H1 (cell line): ENCODE measurements at regions not wholly inside any gene's neighbourhood (a gene's known extent, or its start where the extent isn't known, plus 50 kb on each side); places are given as distances from the start of the nearest gene placed in this dataset.

Experiments
- CTCF ChIA-PET: fragments of 300-600 bp; sonication (Branson Sonifier 250); formaldehyde crosslinking; loops from one replicate; lab custom pipeline; 2021; ENCODE audit not compliant: partially characterized antibody; lab: Charles Lee
- POLR2A ChIA-PET: fragments of 300-600 bp; sonication (Branson Sonifier 250); formaldehyde crosslinking; loops from one replicate; lab custom pipeline; 2021; ENCODE audit warnings: inconsistent platforms; ENCODE audit not compliant: partially characterized antibody; lab: Charles Lee
- DNase-seq, 2 experiments: peaks; one replicate each; pipeline versions ENCODE4 v3.0.0 to v3.0.0-alpha.2; 2010 to 2022; ENCODE audit warnings: low spot score in 2 of 2, low read depth in 1 of 2, mixed read lengths in 1 of 2
- FAIRE-seq: peaks from 2 replicates; lab custom pipeline; 2011; peaks lifted over from hg19 to GRCh38; lab: Jason Lieb, UNC
- H2AFZ ChIP-seq: 2 replicates; pipeline ENCODE4 v1.8.1; 2012; ENCODE audit warnings: low read length, inconsistent platforms
- H2AK5ac ChIP-seq: 2 replicates; pipeline ENCODE4 v1.6.1; 2013; ENCODE audit warnings: low read depth, low read length
- H2BK120ac ChIP-seq: replicated peaks from 2 replicates; pipeline ENCODE3; 2013; ENCODE audit warnings: low read depth, low read length, inconsistent platforms
- H2BK12ac ChIP-seq: 2 replicates; pipeline ENCODE4 v1.6.1; 2013; ENCODE audit warnings: low read depth, low read length
- H2BK15ac ChIP-seq: 2 replicates; pipeline ENCODE4 v1.6.1; 2013; ENCODE audit warnings: low read length
- H2BK20ac ChIP-seq: 2 replicates; pipeline ENCODE4 v1.6.1; 2013; ENCODE audit warnings: low read length
- H2BK5ac ChIP-seq: 2 replicates; pipeline ENCODE4 v1.6.1; 2013; ENCODE audit warnings: low read depth, low read length
- H3K14ac ChIP-seq: 2 replicates; pipeline ENCODE4 v1.6.1; 2013; ENCODE audit warnings: inconsistent platforms; ENCODE audit not compliant: insufficient read length
- H3K18ac ChIP-seq: 2 replicates; pipeline ENCODE4 v1.6.1; 2013; ENCODE audit warnings: low read length; ENCODE audit errors: extremely low read depth
- H3K23ac ChIP-seq: 2 replicates; pipeline ENCODE4 v1.6.1; 2013; ENCODE audit warnings: inconsistent platforms; ENCODE audit not compliant: insufficient read length
- H3K23me2 ChIP-seq: 2 replicates; pipeline ENCODE4 v1.6.1; 2013; ENCODE audit warnings: low read depth, low read length
- H3K27ac ChIP-seq: 2 replicates; pipeline ENCODE4 v1.6.1; 2011; ENCODE audit warnings: low read depth, low read length, inconsistent platforms
- H3K27me3 ChIP-seq, 4 experiments: replicated peaks in 1 of 4; 1 replicate in 1 of 4; 2 replicates in 3 of 4; pipeline versions ENCODE4 v1.6.1 to v1.8.1; 2011 to 2013; ENCODE audit warnings: low read length in 3 of 4, mild to moderate bottlenecking in 3 of 4, inconsistent platforms in 2 of 4, mixed read lengths in 2 of 4, moderate library complexity in 1 of 4; ENCODE audit not compliant: control insufficient read depth in 3 of 4, insufficient read depth in 3 of 4; ENCODE audit errors: extremely low read depth in 1 of 4
- H3K36me3 ChIP-seq, 4 experiments: 2 replicates each; pipeline versions ENCODE4 v1.6.1 to v1.8.1; 2011 to 2013; ENCODE audit warnings: mild to moderate bottlenecking in 4 of 4, low read length in 3 of 4, moderate library complexity in 2 of 4, control low read depth in 1 of 4, inconsistent platforms in 1 of 4; ENCODE audit not compliant: insufficient read depth in 4 of 4, control insufficient read depth in 2 of 4
- H3K4ac ChIP-seq: replicated peaks from 2 replicates; pipeline ENCODE3; 2013; ENCODE audit warnings: low read length, low read depth, mixed read lengths, inconsistent platforms; ENCODE audit not compliant: insufficient read length
- H3K4me1 ChIP-seq, 4 experiments: replicated peaks in 1 of 4; 1 replicate in 1 of 4; 2 replicates in 3 of 4; pipeline versions ENCODE4 v1.6.1 to v1.8.1; 2011 to 2013; ENCODE audit warnings: low read length in 3 of 4, inconsistent platforms in 2 of 4, mixed read lengths in 1 of 4; ENCODE audit not compliant: insufficient read depth in 4 of 4, control insufficient read depth in 3 of 4
- H3K4me2 ChIP-seq, 2 experiments: 2 replicates each; pipeline versions ENCODE4 v1.6.1 to v1.8.1; 2011 to 2013; ENCODE audit warnings: low read depth in 2 of 2, low read length in 2 of 2, control low read depth in 1 of 2, inconsistent platforms in 1 of 2, mild to moderate bottlenecking in 1 of 2; ENCODE audit not compliant: insufficient read depth in 1 of 2
- H3K4me3 ChIP-seq, 4 experiments: fragments of 200-600, 300-600 bp in 1 of 4; sonication (generic), shearing (Covaris generic), sonication (Bioruptor Twin) in 1 of 4; 2 replicates each; pipeline versions ENCODE4 v1.5.1 to v1.8.1; 2011 to 2016; ENCODE audit warnings: low read length in 4 of 4, low read depth in 3 of 4, control low read depth in 2 of 4, inconsistent platforms in 2 of 4, mild to moderate bottlenecking in 2 of 4, mixed read lengths in 1 of 4, moderate library complexity in 1 of 4; ENCODE audit not compliant: insufficient read depth in 2 of 4; ENCODE audit errors: extremely low read depth in 1 of 4
- H3K56ac ChIP-seq: replicated peaks from 2 replicates; pipeline ENCODE3; 2013; ENCODE audit warnings: low read depth, mild to moderate bottlenecking, mixed read lengths, low read length, inconsistent platforms; ENCODE audit not compliant: insufficient read length
- H3K79me1 ChIP-seq: 2 replicates; pipeline ENCODE4 v1.6.1; 2013; ENCODE audit warnings: low read depth, low read length, control low read depth
- H3K79me2 ChIP-seq, 2 experiments: 2 replicates each; pipeline versions ENCODE4 v1.6.1 to v1.8.1; 2012 to 2013; ENCODE audit warnings: low read length in 2 of 2, mild to moderate bottlenecking in 2 of 2, inconsistent platforms in 1 of 2; ENCODE audit not compliant: insufficient read depth in 2 of 2, control insufficient read depth in 1 of 2
- H3K9ac ChIP-seq, 4 experiments: replicated peaks in 1 of 4; 1 replicate in 1 of 4; 2 replicates in 3 of 4; pipeline versions ENCODE4 v1.6.1 to v1.8.1; 2011 to 2013; ENCODE audit warnings: low read depth in 3 of 4, low read length in 3 of 4, control low read depth in 2 of 4, mild to moderate bottlenecking in 2 of 4, moderate library complexity in 2 of 4, inconsistent platforms in 1 of 4; ENCODE audit errors: extremely low read depth in 1 of 4
- H3K9me3 ChIP-seq, 2 experiments: 2 replicates each; pipeline versions ENCODE4 v1.6.1 to v1.8.1; 2012 to 2013; ENCODE audit warnings: mild to moderate bottlenecking in 2 of 2, moderate library complexity in 2 of 2, control low read depth in 1 of 2, inconsistent platforms in 1 of 2, low read depth in 1 of 2, low read length in 1 of 2, mixed read lengths in 1 of 2; ENCODE audit not compliant: insufficient read depth in 2 of 2
- H4K20me1 ChIP-seq, 2 experiments: replicated peaks in 1 of 2; 2 replicates each; pipeline versions ENCODE3 to v1.8.1; 2011 to 2013; ENCODE audit warnings: inconsistent platforms in 2 of 2, low read length in 2 of 2, mild to moderate bottlenecking in 1 of 2; ENCODE audit not compliant: insufficient read depth in 2 of 2, control insufficient read depth in 1 of 2
- H4K5ac ChIP-seq: 2 replicates; pipeline ENCODE4 v1.6.1; 2013; ENCODE audit warnings: low read length, low read depth, mixed read lengths, inconsistent platforms; ENCODE audit not compliant: insufficient read length
- H4K8ac ChIP-seq: 2 replicates; pipeline ENCODE4 v1.8.0; 2013; ENCODE audit warnings: mild to moderate bottlenecking, moderate library complexity, low read length, inconsistent platforms; ENCODE audit not compliant: insufficient read depth; ENCODE audit errors: extremely low read depth
- H4K91ac ChIP-seq: replicated peaks from 2 replicates; pipeline ENCODE3; 2013; ENCODE audit warnings: low read length, mixed read lengths, inconsistent platforms; ENCODE audit not compliant: insufficient read length
- EZH2 ChIP-seq: fragments of 200-600 bp; sonication (generic); IDR thresholded peaks from 2 replicates; pipeline ENCODE4 v1.7.1; 2012; ENCODE audit warnings: low read depth, mild to moderate bottlenecking, moderate library complexity, low read length, inconsistent platforms; ENCODE audit not compliant: severe bottlenecking
- WGBS, 2 experiments: shearing (Covaris generic) in 1 of 2; methylation state at CpG; one replicate each; pipeline versions ENCODE4 v1.1.6 to v1.1.7; 2013 to 2015; ENCODE audit warnings: low lambda C conversion rate in 2 of 2, mixed read lengths in 2 of 2, inconsistent platforms in 1 of 2, low coverage in 1 of 2, missing lambda C conversion rate in 1 of 2; ENCODE audit not compliant: insufficient replicate concordance in 2 of 2, insufficient coverage in 1 of 2, insufficient read length in 1 of 2; ENCODE audit errors: extremely low coverage in 1 of 2, missing lambda C conversion rate in 1 of 2; 5-methylcytosine and 5-hydroxymethylcytosine counted together

- Histone ChIP-seq H2AFZ (no peak overlapping the region), H3K4me2 (no peak overlapping the region), H2BK120ac (no peak overlapping the region), H3K4me1 (no peaks in the 10 kb centered on the region), H4K91ac (no peak overlapping the region), H4K5ac (no peak overlapping the region), H4K8ac (no peak overlapping the region), H2AK5ac (no peak overlapping the region), H2BK5ac (no peak overlapping the region), H3K9ac (no peak overlapping the region), H2BK15ac (no peak overlapping the region), H3K27ac (no peak overlapping the region), H3K36me3 (no peaks in the 10 kb centered on the region; a peak in 1 of 8 replicates), H3K79me2 (no peaks in the 10 kb centered on the region), H3K14ac (no peak overlapping the region), H3K56ac (no peak overlapping the region), H2BK20ac (no peak overlapping the region), H3K79me1 (no peaks in the 10 kb centered on the region), H2BK12ac (no peak overlapping the region), H3K4ac (no peak overlapping the region), H3K4me3 (no peak overlapping the region), H3K23me2 (no peaks in the 10 kb centered on the region), H3K18ac (no peak overlapping the region), H3K27me3 (no peaks in the 10 kb centered on the region), H4K20me1 (no peaks in the 10 kb centered on the region), H3K23ac (no peak overlapping the region), H3K9me3 (peaks cover 11 to 15% of the 10 kb centered on the region in 2 experiments; a peak in 3 of 4 replicates)
- FAIRE-seq, result no peak
- 54% methylated on average over 1 of the region's 1 CpG; no CpG with 5 or more reads in 1 of the 2 experiments for WGBS, 2 experiments
- no peak for DNase-seq
- ChIA-PET POLR2A (no interaction called here), CTCF (interaction anchor here (0.6 to 2.4 kb wide), 12 partner anchors 9 to 405 kb away, joined by 3 to 16 read pairs (median 4); partner anchors contain the start of gene TRPC4)
- TF ChIP-seq EZH2, result no peak
These were observed 176.4 kb upstream of the TRPC4 start for GRCh38 chr13:38046049-38046376.
